Tibial artery (tissue), 4 donors: ENCODE measurements at regions not wholly inside any gene's neighbourhood (a gene's known extent, or its start where the extent isn't known, plus 50 kb on each side); places are given as distances from the start of the nearest gene placed in this dataset.

Source experiments
- DNase-seq, 2 donors: peaks; one replicate each; pipeline ENCODE4 v3.0.0-alpha.2; 2019
- H3K27ac ChIP-seq, 2 donors: fragments of 200-600 bp; sonication (generic) in 1 of 2; 1 replicate in 1 of 2; 2 replicates in 1 of 2; pipeline ENCODE4 v1.5.1; 2018 to 2019; ENCODE audit warnings: mild to moderate bottlenecking in 1 of 2
- H3K27me3 ChIP-seq, 2 donors: fragments of 200-600 bp; sonication (generic) in 1 of 2; one replicate each; pipeline versions ENCODE4 v1.5.1 to v1.6.0; 2016 to 2019
- H3K36me3 ChIP-seq, 3 donors: fragments of 200-600 bp; sonication (generic) in 2 of 3; one replicate each; pipeline ENCODE4 v1.5.1; 2016 to 2019; ENCODE audit warnings: mild to moderate bottlenecking in 2 of 3
- H3K4me1 ChIP-seq, 4 donors: fragments of 200-600 bp; sonication (generic) in 2 of 4; 1 replicate in 3 of 4; 2 replicates in 1 of 4; pipeline ENCODE4 v1.5.1; 2016 to 2019
- H3K4me3 ChIP-seq, 2 donors: fragments of 200-600 bp; sonication (generic) in 1 of 2; 1 replicate in 1 of 2; 2 replicates in 1 of 2; pipeline ENCODE4 v1.5.1; 2018 to 2019; ENCODE audit warnings: mild to moderate bottlenecking in 2 of 2
- H3K9me3 ChIP-seq, 3 donors: fragments of 200-600 bp; sonication (generic) in 1 of 3; one replicate each; pipeline ENCODE4 v1.5.1; 2016 to 2019
- CTCF ChIP-seq, 2 experiments: fragments of 200-600 bp in 1 of 2; fragments of 450-650 bp in 1 of 2; IDR thresholded peaks; one replicate each; pipeline ENCODE4 v1.5.1; 2017 to 2019; ENCODE audit warnings: antibody characterized with exemption in 2 of 2, mild to moderate bottlenecking in 1 of 2, moderate library complexity in 1 of 2
- intact Hi-C: fragments of 100-400 bp; cut with DNase I; formaldehyde crosslinking; loops from one replicate; pipeline ENCODE4 v1.15.0; 2023; ENCODE audit warnings: low total_unique reads

GRCh38 chr15:93900476-93901400 lies 330.6 kb upstream of the MCTP2 start:
- no peaks in the 10 kb centered on the region for H3K27me3 ChIP-seq
- intact Hi-C loops, result no loop called here
- no peaks in the 10 kb centered on the region for H3K36me3 ChIP-seq
- no peaks in the 10 kb centered on the region for H3K9me3 ChIP-seq
- no peak for TF ChIP-seq CTCF (IDR thresholded peaks at IDR 0.05)
- no peak overlapping the region for H3K4me3 ChIP-seq
- H3K27ac ChIP-seq, result no peak overlapping the region
- H3K4me1 ChIP-seq, result no peaks in the 10 kb centered on the region
- DNase-seq, result no peak

GRCh38 chr15:93899817-93900216 lies 331.5 kb upstream of the MCTP2 start:
- Histone ChIP-seq H3K4me1 (no peaks in the 10 kb centered on the region), H3K27me3 (no peaks in the 10 kb centered on the region), H3K9me3 (no peaks in the 10 kb centered on the region), H3K4me3 (no peak overlapping the region), H3K27ac (no peak overlapping the region), H3K36me3 (no peaks in the 10 kb centered on the region)
- no peak for TF ChIP-seq CTCF (IDR thresholded peaks at IDR 0.05)
- intact Hi-C loops, result no loop called here
- no peak for DNase-seq

- Histone ChIP-seq H3K27me3 (no peaks in the 10 kb centered on the region), H3K4me3 (no peak overlapping the region), H3K36me3 (no peaks in the 10 kb centered on the region), H3K9me3 (no peaks in the 10 kb centered on the region), H3K4me1 (no peaks in the 10 kb centered on the region), H3K27ac (no peak overlapping the region)
- DNase-seq, result no peak
- intact Hi-C loops, result no loop called here
- TF ChIP-seq CTCF (IDR thresholded peaks at IDR 0.05), result no peak
These were observed 334.0 kb upstream of the MCTP2 start for GRCh38 chr15:93897377-93897776.

GRCh38 chr15:93895976-93896770 lies 335.2 kb upstream of the MCTP2 start:
- TF ChIP-seq CTCF (IDR thresholded peaks at IDR 0.05), result no peak
- no peak for DNase-seq
- no peak overlapping the region for H3K27ac ChIP-seq
- no peaks in the 10 kb centered on the region for H3K9me3 ChIP-seq
- no peaks in the 10 kb centered on the region for H3K27me3 ChIP-seq
- H3K4me1 ChIP-seq, result no peaks in the 10 kb centered on the region
- H3K36me3 ChIP-seq, result no peaks in the 10 kb centered on the region
- intact Hi-C loops, result no loop called here
- H3K4me3 ChIP-seq, result no peak overlapping the region

- Histone ChIP-seq H3K4me1 (no peaks in the 10 kb centered on the region), H3K27ac (no peak overlapping the region), H3K9me3 (no peaks in the 10 kb centered on the region), H3K27me3 (no peaks in the 10 kb centered on the region), H3K36me3 (no peaks in the 10 kb centered on the region), H3K4me3 (no peak overlapping the region)
- no peak for TF ChIP-seq CTCF (IDR thresholded peaks at IDR 0.05)
- intact Hi-C loops, result no loop called here
- DNase-seq, result no peak
These were observed 336.8 kb upstream of the MCTP2 start for GRCh38 chr15:93894438-93895036.
